Right forelimb (tissue), 1 donor: ENCODE measurements at regions not wholly inside any gene's neighbourhood (a gene's known extent, or its start where the extent isn't known, plus 50 kb on each side); places are given as distances from the start of the nearest gene placed in this dataset.

ENCODE experiments used
- DNase-seq: peaks from one replicate; pipeline ENCODE4 v3.0.0-alpha.2; 2018

- no peak for DNase-seq
Observed at GRCh38 chr15:35596285-35596684, 50.3 kb upstream of the DPH6 start.

GRCh38 chr15:35602836-35603235, 56.9 kb upstream of the DPH6 start:
- DNase-seq: no peak

- DNase-seq: no peak
Observed at GRCh38 chr15:35603301-35603700, 57.3 kb upstream of the DPH6 start.

- no peak for DNase-seq
Observed at GRCh38 chr15:35603856-35604255, 57.9 kb upstream of the DPH6 start.

GRCh38 chr15:35605764-35606449, 59.9 kb upstream of the DPH6 start:
- no peak for DNase-seq

GRCh38 chr15:35606450-35606779, 60.5 kb upstream of the DPH6 start:
- no peak for DNase-seq

- no peak for DNase-seq
Observed at GRCh38 chr15:35616498-35617271, 70.7 kb upstream of the DPH6 start.

- DNase-seq: no peak
Observed at GRCh38 chr15:35618260-35619188, 72.6 kb upstream of the DPH6 start.

- DNase-seq: no peak
Observed at GRCh38 chr15:35622641-35623340, 76.8 kb upstream of the DPH6 start.

- DNase-seq: no peak
Observed at GRCh38 chr15:35624881-35625280, 78.9 kb upstream of the DPH6 start.

- no peak for DNase-seq
Observed at GRCh38 chr15:35626571-35627318, 80.8 kb upstream of the DPH6 start.

GRCh38 chr15:35627696-35628095, 81.7 kb upstream of the DPH6 start:
- no peak for DNase-seq

GRCh38 chr15:35629766-35630165, 83.8 kb upstream of the DPH6 start:
- no peak for DNase-seq

GRCh38 chr15:35630532-35630931, 84.6 kb upstream of the DPH6 start:
- no peak for DNase-seq

GRCh38 chr15:35630985-35631384, 85.0 kb upstream of the DPH6 start:
- no peak for DNase-seq

- no peak for DNase-seq
Observed at GRCh38 chr15:35633677-35634076, 87.7 kb upstream of the DPH6 start.

GRCh38 chr15:35646790-35647189, 100.8 kb upstream of the DPH6 start:
- no peak for DNase-seq

GRCh38 chr15:35647303-35647702, 101.3 kb upstream of the DPH6 start:
- DNase-seq: no peak

- no peak for DNase-seq
Observed at GRCh38 chr15:35648941-35649340, 103.0 kb upstream of the DPH6 start.

- DNase-seq: no peak
Observed at GRCh38 chr15:35649575-35649974, 103.6 kb upstream of the DPH6 start.

- no peak for DNase-seq
Observed at GRCh38 chr15:35654332-35654731, 108.4 kb upstream of the DPH6 start.

- DNase-seq: no peak
Observed at GRCh38 chr15:35657679-35658311, 111.8 kb upstream of the DPH6 start.
